ENCODE measurements at regions not wholly inside any gene's neighbourhood (a gene's known extent, or its start where the extent isn't known, plus 50 kb on each side); places are given as distances from the start of the nearest gene placed in this dataset.

DNA sequence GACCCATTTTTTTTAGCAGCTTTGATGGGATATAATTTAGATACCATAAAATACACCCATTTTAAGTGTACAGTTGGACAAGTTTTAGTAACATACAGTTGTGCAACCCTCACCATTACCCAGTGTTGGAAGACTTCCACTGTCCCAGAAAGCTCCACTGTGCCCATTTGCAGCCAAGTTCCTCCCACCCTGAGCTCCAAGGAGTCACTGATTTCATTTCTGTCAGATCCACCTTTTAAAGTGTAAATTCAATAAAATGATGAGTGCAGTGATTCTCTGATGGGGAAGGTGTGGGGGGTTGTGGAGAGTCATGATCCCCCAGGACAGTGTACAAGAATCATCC is 93.2 kb upstream of the IGF1R start:
- intact Hi-C loops (cut with micrococcal nuclease) = no loop called here
- Mint-ChIP-seq H3K36me3 (no peaks in the 10 kb centered on the region), H3K4me3 (no peak overlapping the region), H3K27ac (no peak overlapping the region), H3K27me3 (ENCODE audit: low read depth in 2 of 2) (peaks cover 22 to 24% of the 10 kb centered on the region in 2 donors), H3K4me1 (no peaks in the 10 kb centered on the region), H3K9me3 (no peaks in the 10 kb centered on the region)
- H3K27me3 ChIP-seq (ENCODE audit: control insufficient read depth, insufficient read depth, low read length) = no peaks in the 10 kb centered on the region
- no peak for ATAC-seq
- no peaks in the 10 kb centered on the region for H3K4me1 ChIP-seq (ENCODE audit: control insufficient read depth, insufficient read depth, low read length)
- no peaks in the 10 kb centered on the region for H3K9me3 ChIP-seq (ENCODE audit: control insufficient read depth, insufficient read depth, low read length)
- H3K27ac ChIP-seq (ENCODE audit: low read length) = no peak overlapping the region
- no peak for DNase-seq
- TF ChIP-seq, protein P1, sequence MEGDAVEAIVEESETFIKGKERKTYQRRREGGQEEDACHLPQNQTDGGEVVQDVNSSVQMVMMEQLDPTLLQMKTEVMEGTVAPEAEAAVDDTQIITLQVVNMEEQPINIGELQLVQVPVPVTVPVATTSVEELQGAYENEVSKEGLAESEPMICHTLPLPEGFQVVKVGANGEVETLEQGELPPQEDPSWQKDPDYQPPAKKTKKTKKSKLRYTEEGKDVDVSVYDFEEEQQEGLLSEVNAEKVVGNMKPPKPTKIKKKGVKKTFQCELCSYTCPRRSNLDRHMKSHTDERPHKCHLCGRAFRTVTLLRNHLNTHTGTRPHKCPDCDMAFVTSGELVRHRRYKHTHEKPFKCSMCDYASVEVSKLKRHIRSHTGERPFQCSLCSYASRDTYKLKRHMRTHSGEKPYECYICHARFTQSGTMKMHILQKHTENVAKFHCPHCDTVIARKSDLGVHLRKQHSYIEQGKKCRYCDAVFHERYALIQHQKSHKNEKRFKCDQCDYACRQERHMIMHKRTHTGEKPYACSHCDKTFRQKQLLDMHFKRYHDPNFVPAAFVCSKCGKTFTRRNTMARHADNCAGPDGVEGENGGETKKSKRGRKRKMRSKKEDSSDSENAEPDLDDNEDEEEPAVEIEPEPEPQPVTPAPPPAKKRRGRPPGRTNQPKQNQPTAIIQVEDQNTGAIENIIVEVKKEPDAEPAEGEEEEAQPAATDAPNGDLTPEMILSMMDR (IDR thresholded peaks at IDR 0.05) = no peak
- no peak overlapping the region for H3K4me3 ChIP-seq (ENCODE audit: low read length)
- no peaks in the 10 kb centered on the region for H3K36me3 ChIP-seq (ENCODE audit: control insufficient read depth, insufficient read depth, low read length)

DNA sequence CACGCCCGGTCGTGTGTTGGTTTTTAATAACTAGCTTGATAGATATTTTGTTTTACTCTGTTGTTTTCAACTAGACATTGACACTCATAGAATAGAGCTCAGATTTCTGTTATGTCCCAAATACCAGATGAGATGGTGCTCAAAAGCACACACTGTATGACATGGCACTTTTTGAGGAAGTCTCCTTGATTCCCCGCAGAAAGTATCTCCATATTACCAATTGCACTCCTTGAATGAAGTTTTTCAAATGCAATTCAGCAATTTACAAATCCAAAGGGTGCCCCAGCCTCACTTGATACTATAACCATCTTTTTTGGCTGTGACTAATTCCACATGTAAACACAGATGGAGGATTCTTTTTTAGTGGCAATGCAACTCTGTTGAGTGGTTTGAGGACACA is 92.0 kb upstream of the IGF1R start:
- H3K36me3 Mint-ChIP-seq = no peaks in the 10 kb centered on the region
- Histone ChIP-seq H3K9me3 (ENCODE audit: control insufficient read depth, insufficient read depth, low read length) (no peaks in the 10 kb centered on the region), H3K36me3 (ENCODE audit: control insufficient read depth, insufficient read depth, low read length) (no peaks in the 10 kb centered on the region), H3K4me1 (ENCODE audit: control insufficient read depth, insufficient read depth, low read length) (no peaks in the 10 kb centered on the region), H3K4me3 (ENCODE audit: low read length) (no peak overlapping the region), H3K27me3 (ENCODE audit: control insufficient read depth, insufficient read depth, low read length) (no peaks in the 10 kb centered on the region), H3K27ac (ENCODE audit: low read length) (no peak overlapping the region)
- H3K27ac Mint-ChIP-seq = no peak overlapping the region
- TF ChIP-seq, protein P1 (IDR thresholded peaks at IDR 0.05) = no peak
- H3K4me3 Mint-ChIP-seq = no peak overlapping the region
- H3K9me3 Mint-ChIP-seq = no peaks in the 10 kb centered on the region
- no peak for DNase-seq
- 70% methylated on average over 1 of the region's 4 CpGs for WGBS (ENCODE audit: insufficient coverage)
- H3K4me1 Mint-ChIP-seq = no peaks in the 10 kb centered on the region
- no peak for ATAC-seq
- H3K27me3 Mint-ChIP-seq (ENCODE audit: low read depth in 2 of 2) = peaks cover 12 to 20% of the 10 kb centered on the region in 2 donors
- intact Hi-C loops (cut with micrococcal nuclease) = no loop called here

DNA sequence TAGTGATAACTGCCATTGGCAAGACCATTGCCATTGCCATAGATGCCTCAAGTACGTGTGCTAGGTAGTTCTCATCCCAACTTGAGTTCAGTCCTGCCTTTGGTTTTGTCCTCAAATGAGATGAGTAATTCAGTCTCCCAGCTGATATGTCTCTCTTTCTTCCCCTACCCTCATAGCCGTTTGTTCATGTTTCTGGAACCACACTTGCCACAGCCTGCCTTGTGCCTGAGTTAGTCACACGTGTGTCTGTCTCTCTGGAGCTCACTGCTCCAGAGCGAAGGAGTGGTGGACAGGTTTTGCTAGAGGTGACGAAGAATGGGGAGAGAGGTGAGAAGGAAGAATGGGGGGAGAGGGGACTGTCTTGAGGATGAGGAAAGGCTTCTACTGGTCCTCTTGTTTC is 88.0 kb upstream of the IGF1R start:
- TF ChIP-seq, protein P1 (IDR thresholded peaks at IDR 0.05) = no peak
- Mint-ChIP-seq H3K9me3 (no peaks in the 10 kb centered on the region), H3K27ac (no peak overlapping the region), H3K4me1 (no peaks in the 10 kb centered on the region), H3K27me3 (ENCODE audit: low read depth in 2 of 2) (peaks cover 0 to 12% of the 10 kb centered on the region in 2 donors), H3K4me3 (no peak overlapping the region), H3K36me3 (no peaks in the 10 kb centered on the region)
- DNase-seq (no peak), ATAC-seq (no peak)
- Histone ChIP-seq H3K9me3 (ENCODE audit: control insufficient read depth, insufficient read depth, low read length) (no peaks in the 10 kb centered on the region), H3K36me3 (ENCODE audit: control insufficient read depth, insufficient read depth, low read length) (no peaks in the 10 kb centered on the region), H3K4me1 (ENCODE audit: control insufficient read depth, insufficient read depth, low read length) (no peaks in the 10 kb centered on the region), H3K27ac (ENCODE audit: low read length) (no peak overlapping the region), H3K27me3 (ENCODE audit: control insufficient read depth, insufficient read depth, low read length) (no peaks in the 10 kb centered on the region), H3K4me3 (ENCODE audit: low read length) (no peak overlapping the region)
- WGBS (ENCODE audit: insufficient coverage) = 82% methylated on average over 5 of the region's 5 CpGs
- intact Hi-C loops (cut with micrococcal nuclease) = no loop called here

DNA sequence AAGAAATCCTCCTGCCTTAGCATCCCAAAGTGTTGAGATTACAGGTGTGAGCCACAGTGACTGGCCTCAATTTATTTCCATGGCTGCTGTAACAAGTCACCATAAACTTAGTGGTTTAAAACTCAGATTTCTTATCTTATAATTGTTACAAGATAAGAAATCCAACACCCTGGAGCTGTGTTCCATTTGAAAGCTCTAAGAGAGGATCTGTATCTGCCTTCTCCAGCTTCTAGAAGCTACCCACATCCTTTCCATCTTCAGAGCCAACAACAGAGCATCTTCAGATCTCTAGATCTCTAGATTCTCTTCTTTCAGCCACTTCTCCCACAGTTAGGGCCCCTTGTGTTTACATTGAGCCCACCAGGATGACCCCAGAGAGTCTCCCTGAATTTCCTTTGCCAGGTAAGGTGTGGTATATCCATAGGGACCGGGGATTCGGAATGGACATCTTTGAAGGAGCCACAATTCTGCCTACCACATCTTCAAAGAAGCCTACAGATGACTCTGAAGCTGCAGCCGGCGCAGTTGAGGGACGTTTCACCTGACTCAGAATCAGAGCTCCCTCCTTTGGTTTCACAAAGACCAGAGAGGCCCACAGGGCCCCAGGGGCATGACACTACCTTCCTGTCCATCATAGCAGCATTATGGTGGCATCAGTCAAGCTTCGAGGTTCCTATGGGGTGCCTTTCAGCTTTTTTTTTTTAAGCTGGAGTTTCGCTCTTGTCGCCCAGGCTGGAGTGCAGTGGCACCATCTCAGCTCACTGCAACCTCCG is 87.0 kb upstream of the IGF1R start:
- intact Hi-C loops (cut with micrococcal nuclease) = no loop called here
- Histone ChIP-seq H3K4me1 (ENCODE audit: control insufficient read depth, insufficient read depth, low read length) (no peaks in the 10 kb centered on the region), H3K4me3 (ENCODE audit: low read length) (no peak overlapping the region), H3K27ac (ENCODE audit: low read length) (no peak overlapping the region), H3K9me3 (ENCODE audit: control insufficient read depth, insufficient read depth, low read length) (no peaks in the 10 kb centered on the region), H3K27me3 (ENCODE audit: control insufficient read depth, insufficient read depth, low read length) (no peaks in the 10 kb centered on the region), H3K36me3 (ENCODE audit: control insufficient read depth, insufficient read depth, low read length) (no peaks in the 10 kb centered on the region)
- TF ChIP-seq, protein P1 (IDR thresholded peaks at IDR 0.05) = no peak
- ATAC-seq (no peak), DNase-seq (no peak)
- no peak overlapping the region for H3K4me3 Mint-ChIP-seq
- WGBS (ENCODE audit: insufficient coverage) = 72% methylated on average over 9 of the region's 9 CpGs
- no peaks in the 10 kb centered on the region for H3K9me3 Mint-ChIP-seq
- peaks cover 0 to 12% of the 10 kb centered on the region in 2 donors for H3K27me3 Mint-ChIP-seq (ENCODE audit: low read depth in 2 of 2)
- H3K4me1 Mint-ChIP-seq = no peaks in the 10 kb centered on the region
- H3K27ac Mint-ChIP-seq = no peak overlapping the region
- no peaks in the 10 kb centered on the region for H3K36me3 Mint-ChIP-seq

Measured in natural killer cell (primary cell).